Omental fat pad (tissue), 3 donors: ENCODE measurements at regions not wholly inside any gene's neighbourhood (a gene's known extent, or its start where the extent isn't known, plus 50 kb on each side); places are given as distances from the start of the nearest gene placed in this dataset.

ENCODE experiments used
- ATAC-seq: fragments of 150-250 bp; one replicate; pipeline ENCODE4 v1.9.1; 2016; ENCODE audit warnings: mild to moderate bottlenecking, moderate library complexity; ENCODE audit not compliant: low FRiP score
- DNase-seq: peaks from one replicate; pipeline ENCODE4 v3.0.0-alpha.2; 2019; ENCODE audit warnings: low spot score
- CTCF ChIP-seq, 3 donors: fragments of 450-650 bp; IDR thresholded peaks; one replicate each; pipeline ENCODE4 v1.5.1; 2016 to 2017; ENCODE audit warnings: antibody characterized with exemption in 3 of 3, mild to moderate bottlenecking in 3 of 3, moderate library complexity in 2 of 3

DNA sequence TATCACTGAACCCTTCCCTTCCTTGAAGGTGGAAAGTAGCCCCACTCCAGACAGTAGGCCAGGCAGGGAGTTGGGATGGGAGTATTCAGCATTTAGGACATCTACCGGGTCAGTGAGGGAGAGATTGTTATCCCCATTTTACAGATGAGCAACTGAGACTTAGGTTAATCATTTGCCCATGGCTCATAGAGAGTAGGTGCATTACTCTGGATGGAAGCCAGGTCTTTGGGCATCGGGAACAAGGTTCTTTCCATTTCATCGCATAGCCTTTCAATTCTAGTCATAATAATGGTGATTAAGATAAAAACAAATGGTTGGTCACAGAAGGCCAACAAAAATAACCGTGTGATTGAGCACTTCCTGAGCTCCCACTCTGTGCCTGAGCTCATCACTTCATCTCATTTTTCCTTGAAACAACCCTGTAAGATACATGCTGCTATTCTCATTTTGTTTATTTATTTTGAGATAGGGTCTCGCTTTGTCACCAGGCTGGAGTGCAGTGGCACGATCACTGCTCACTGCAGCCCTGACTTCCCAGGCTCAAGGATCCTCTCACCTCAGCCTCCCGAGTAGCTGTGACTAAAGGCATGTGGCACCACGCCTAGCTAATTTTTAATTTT lies 64.8 kb downstream of the NAV1 start:
- no peak for DNase-seq
- no peak for ATAC-seq
- no peak for TF ChIP-seq CTCF (IDR thresholded peaks at IDR 0.05)

- DNase-seq (no peak), ATAC-seq (no peak)
- TF ChIP-seq CTCF (IDR thresholded peaks at IDR 0.05): no peak
Measured at GRCh38 chr1:201605385-201606010, 66.6 kb downstream of the NAV1 start.

- no peak for TF ChIP-seq CTCF (IDR thresholded peaks at IDR 0.05)
- DNase-seq: no peak
- no peak for ATAC-seq
Measured at GRCh38 chr1:201606096-201606495, 67.2 kb downstream of the NAV1 start.

GRCh38 chr1:201606623-201607022 lies 67.7 kb downstream of the NAV1 start:
- DNase-seq (no peak), ATAC-seq (no peak)
- no peak for TF ChIP-seq CTCF (IDR thresholded peaks at IDR 0.05)

- no peak for TF ChIP-seq CTCF (IDR thresholded peaks at IDR 0.05)
- DNase-seq (no peak), ATAC-seq (no peak)
Measured at GRCh38 chr1:201608635-201609395, 69.9 kb downstream of the NAV1 start.

DNA sequence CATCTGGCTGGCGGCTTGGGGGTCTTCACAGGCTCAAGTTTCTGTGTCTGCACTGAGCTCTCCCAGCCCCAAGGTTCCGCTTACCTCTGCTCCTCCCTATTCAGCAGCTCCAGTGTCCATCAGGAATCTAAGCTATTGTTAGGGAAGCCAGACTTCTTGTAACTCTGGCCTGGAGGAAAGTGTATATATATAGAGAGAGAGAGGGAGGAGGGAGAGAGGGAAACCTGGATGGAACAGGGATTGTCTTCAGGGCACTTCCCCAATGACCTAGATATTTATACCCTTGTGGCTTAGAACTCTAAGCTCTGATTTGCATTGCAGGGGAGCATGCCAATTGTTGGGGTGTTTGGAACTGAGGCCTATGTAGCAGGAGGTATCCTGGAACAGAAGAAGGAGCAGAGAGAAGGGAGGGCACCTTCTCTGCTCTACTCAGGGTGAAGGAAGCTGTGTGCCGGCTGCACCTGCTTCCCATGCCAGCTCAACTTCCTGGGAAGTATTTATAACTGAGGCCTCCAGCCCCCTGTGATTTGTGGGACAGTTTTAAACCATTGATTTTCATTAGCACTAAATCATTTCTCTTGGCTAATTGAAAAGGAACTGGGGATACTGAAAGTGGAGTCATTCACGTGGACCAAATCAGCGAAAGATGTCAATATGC lies 70.9 kb downstream of the NAV1 start:
- no peak for ATAC-seq

More for the DNA sequence above, 70.9 kb downstream of the NAV1 start:
- no peak for TF ChIP-seq CTCF (IDR thresholded peaks at IDR 0.05)
- DNase-seq: no peak
